GM12873 (cell line): ENCODE measurements at regions not wholly inside any gene's neighbourhood (a gene's known extent, or its start where the extent isn't known, plus 50 kb on each side); places are given as distances from the start of the nearest gene placed in this dataset.

Source experiments
- TF ChIP-seq, protein P1 (sequence below): IDR thresholded peaks from 2 replicates; pipeline ENCODE4 v1.5.1; 2012; ENCODE audit warnings: low read depth, mild to moderate bottlenecking, moderate library complexity, low read length, control low read depth; ENCODE audit not compliant: insufficient read depth; ENCODE audit errors: missing control alignments

GRCh38 chr5:5704352-5704751, 281.9 kb downstream of the ICE1 start:
- TF ChIP-seq, protein P1, sequence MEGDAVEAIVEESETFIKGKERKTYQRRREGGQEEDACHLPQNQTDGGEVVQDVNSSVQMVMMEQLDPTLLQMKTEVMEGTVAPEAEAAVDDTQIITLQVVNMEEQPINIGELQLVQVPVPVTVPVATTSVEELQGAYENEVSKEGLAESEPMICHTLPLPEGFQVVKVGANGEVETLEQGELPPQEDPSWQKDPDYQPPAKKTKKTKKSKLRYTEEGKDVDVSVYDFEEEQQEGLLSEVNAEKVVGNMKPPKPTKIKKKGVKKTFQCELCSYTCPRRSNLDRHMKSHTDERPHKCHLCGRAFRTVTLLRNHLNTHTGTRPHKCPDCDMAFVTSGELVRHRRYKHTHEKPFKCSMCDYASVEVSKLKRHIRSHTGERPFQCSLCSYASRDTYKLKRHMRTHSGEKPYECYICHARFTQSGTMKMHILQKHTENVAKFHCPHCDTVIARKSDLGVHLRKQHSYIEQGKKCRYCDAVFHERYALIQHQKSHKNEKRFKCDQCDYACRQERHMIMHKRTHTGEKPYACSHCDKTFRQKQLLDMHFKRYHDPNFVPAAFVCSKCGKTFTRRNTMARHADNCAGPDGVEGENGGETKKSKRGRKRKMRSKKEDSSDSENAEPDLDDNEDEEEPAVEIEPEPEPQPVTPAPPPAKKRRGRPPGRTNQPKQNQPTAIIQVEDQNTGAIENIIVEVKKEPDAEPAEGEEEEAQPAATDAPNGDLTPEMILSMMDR = no peak

DNA sequence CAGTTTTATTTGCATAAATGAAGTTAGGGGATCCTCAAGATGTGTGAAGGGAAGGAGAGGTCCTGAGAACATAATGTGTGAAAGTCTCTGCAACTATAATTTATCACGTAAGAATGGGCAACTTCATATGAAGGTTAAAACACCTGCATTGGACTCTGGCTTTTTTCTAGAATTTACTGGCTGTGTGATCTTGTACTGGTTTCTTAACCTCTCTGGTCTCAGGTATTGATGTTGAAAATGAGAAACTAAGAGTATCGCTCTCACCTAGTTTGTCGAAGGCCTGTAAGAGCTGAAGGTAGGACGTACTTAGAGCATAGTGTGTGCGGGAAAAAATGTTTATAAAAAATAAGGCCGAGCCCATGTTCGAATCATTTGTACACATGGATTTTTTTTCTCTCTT, 280.5 kb downstream of the ICE1 start:
- TF ChIP-seq, protein P1 = no peak

DNA sequence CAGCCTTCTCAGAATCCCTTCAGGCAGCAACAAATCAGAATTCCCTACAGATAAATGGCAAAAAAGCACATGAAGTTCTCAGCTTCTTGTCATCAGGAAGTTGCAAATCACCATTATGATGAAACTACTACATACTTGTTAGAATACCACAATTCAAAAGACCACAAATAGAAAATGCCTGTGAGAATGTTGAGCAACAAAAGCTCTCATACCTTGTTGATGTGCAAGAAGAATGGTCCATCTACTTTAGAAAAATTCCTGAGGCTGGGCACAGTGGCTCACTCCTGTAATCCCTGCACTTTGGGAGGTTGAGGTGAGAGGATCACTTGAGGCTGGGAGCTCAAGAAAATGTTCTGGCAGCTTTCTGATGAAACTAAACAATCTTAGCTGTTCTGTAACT, 278.1 kb downstream of the ICE1 start:
- TF ChIP-seq, protein P1 = no peak

DNA sequence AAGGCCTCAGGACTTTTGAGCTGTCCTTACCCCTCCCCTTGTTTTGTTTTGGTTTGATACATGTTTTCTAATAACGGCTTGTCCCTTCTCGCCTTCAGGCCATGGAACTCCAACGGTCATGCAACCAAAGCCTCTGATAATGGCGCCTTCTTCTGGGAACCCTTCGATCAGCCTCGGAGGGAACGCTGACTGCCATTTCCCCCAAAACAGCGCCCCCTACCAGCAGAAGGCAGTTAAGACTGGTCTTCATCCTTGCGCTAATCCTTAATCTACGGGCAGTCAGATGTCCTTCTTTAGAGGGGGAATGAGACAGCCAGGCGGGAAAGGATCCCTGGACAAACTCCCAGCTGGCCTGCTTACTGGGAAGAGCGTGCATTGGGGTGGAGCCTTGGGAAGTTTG, 276.6 kb downstream of the ICE1 start:
- TF ChIP-seq, protein P1 = peak; percentile 29

GRCh38 chr5:5695266-5695665, 272.8 kb downstream of the ICE1 start:
- TF ChIP-seq, protein P1 = no peak

DNA sequence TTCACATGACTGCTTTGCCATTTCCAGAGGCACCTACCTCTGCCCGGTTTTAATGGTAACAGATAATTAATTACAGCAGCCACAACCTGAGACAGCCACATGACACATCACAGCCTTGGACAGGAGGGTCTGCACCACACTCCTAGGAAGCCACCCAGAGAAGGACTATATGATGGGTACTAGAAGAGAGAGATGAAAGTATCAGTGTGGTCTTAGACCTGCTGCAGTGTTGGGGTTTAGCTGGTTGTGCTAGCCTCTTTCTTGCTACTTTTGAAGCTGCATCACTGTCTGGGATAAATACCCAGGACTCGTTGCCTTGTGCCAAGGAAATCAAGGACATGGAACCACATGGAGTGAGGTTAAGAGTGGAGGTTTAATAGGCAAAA, 266.4 kb downstream of the ICE1 start:
- TF ChIP-seq, protein P1 = no peak

DNA sequence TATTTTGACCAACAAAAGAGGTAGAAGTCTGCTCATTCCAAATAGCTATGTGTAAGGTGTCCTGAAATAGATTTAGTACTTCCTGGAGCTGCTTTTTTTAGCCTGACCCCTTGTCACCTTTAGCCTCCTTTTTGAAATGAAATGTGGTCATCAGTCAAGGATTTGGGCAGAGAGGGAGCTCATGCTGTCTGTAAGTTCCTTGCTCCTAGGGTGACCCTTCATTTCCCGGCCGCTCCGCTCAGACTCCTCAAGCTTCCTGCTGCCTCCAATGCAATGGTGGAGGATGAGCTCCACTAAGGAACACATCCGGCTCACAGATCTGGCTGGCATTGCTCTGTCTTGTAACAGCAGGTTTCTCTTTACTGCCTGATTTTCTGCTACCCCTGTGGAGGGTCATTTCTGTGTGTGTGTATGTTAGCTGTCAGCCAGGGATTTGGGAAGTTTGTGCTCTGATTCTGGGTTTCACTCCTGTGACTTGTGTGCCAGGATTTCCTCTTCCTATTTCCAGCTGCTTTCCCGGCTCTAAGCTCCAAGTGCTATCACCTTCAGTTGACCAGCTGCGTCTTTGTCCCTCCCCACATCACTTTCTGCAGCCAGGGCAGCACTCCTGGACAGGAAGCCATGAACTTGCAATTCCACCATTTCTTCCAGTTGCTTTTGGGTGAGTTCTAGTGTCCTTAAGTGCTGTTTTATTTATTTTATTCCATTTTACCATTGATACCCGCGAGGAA, 265.9 kb downstream of the ICE1 start:
- TF ChIP-seq, protein P1 = no peak
